ENCODE measurements at regions not wholly inside any gene's neighbourhood (a gene's known extent, or its start where the extent isn't known, plus 50 kb on each side); places are given as distances from the start of the nearest gene placed in this dataset.

- TF ChIP-seq CREB5 (CRISPR knock-in tag; IDR thresholded peaks at IDR 0.05; ENCODE audit: low read depth) (no peak), ZC3H10 (CRISPR knock-in tag; IDR thresholded peaks at IDR 0.05) (no peak), POU6F1 (CRISPR knock-in tag; IDR thresholded peaks at IDR 0.05; ENCODE audit: borderline replicate concordance, low read depth) (no peak), GLIS3 (CRISPR knock-in tag; IDR thresholded peaks at IDR 0.05) (no peak), TCF4 (CRISPR knock-in tag; IDR thresholded peaks at IDR 0.05; ENCODE audit: borderline replicate concordance) (no peak), PPARA (CRISPR knock-in tag; IDR thresholded peaks at IDR 0.05; ENCODE audit: borderline replicate concordance) (no peak), ZFP30 (CRISPR knock-in tag; IDR thresholded peaks at IDR 0.05) (no peak), OSR1 (CRISPR knock-in tag; IDR thresholded peaks at IDR 0.05) (no peak), ZNF565 (CRISPR knock-in tag; conservative IDR thresholded peaks at IDR 0.05; ENCODE audit: low read depth) (no peak), SNAI2 (CRISPR knock-in tag; IDR thresholded peaks at IDR 0.05) (no peak)
Observed at GRCh38 chr2:59853032-59853431, 700.4 kb downstream of the BCL11A start (continued).

DNA sequence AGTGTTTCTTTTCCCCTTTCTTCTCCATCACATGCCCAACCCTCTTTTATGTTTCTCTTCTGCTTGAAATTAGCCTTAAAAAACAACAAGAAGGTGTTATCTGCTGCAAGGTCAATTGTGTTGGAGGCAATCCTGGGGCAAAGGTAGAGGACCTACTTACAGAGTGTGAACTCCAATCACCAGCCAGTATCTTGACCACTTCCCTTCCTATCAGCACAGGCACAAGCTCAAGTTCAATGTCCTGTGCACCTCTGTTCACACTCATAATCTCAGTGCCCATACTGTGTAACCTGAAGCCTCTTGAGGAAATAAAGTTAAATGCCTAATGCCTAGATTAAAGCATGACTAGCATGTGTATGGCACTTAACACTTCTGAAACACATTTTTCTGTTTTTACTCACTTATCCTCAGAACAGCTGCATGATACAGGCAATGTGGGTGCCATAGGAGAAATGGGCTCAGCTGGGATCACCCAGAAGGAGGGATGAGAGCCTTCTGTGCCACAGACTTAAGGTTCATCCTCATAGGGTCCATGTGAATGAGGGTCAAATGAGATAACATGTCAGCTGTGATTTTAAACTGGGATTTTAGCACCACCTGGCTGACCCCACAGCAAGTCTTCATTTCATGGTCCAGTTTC lies 701.5 kb downstream of the BCL11A start:
- ATAC-seq = no peak
- TF ChIP-seq OSR1 (CRISPR knock-in tag; IDR thresholded peaks at IDR 0.05) (no peak), TCF4 (CRISPR knock-in tag; IDR thresholded peaks at IDR 0.05; ENCODE audit: borderline replicate concordance) (no peak)
- TF ChIP-seq, protein P1, sequence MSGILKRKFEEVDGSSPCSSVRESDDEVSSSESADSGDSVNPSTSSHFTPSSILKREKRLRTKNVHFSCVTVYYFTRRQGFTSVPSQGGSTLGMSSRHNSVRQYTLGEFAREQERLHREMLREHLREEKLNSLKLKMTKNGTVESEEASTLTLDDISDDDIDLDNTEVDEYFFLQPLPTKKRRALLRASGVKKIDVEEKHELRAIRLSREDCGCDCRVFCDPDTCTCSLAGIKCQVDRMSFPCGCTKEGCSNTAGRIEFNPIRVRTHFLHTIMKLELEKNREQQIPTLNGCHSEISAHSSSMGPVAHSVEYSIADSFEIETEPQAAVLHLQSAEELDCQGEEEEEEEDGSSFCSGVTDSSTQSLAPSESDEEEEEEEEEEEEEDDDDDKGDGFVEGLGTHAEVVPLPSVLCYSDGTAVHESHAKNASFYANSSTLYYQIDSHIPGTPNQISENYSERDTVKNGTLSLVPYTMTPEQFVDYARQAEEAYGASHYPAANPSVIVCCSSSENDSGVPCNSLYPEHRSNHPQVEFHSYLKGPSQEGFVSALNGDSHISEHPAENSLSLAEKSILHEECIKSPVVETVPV (CRISPR knock-in tag; IDR thresholded peaks at IDR 0.05) = no peak

- TF ChIP-seq TSHZ2 (CRISPR knock-in tag; IDR thresholded peaks at IDR 0.05) (no peak), PPARA (CRISPR knock-in tag; IDR thresholded peaks at IDR 0.05; ENCODE audit: borderline replicate concordance) (no peak), ZC3H10 (CRISPR knock-in tag; IDR thresholded peaks at IDR 0.05) (no peak), TOX (CRISPR knock-in tag; IDR thresholded peaks at IDR 0.05; ENCODE audit: borderline replicate concordance) (no peak), GLIS3 (CRISPR knock-in tag; IDR thresholded peaks at IDR 0.05) (no peak)
- no peak for ATAC-seq
Observed at GRCh38 chr2:59850554-59850953, 702.9 kb downstream of the BCL11A start.

DNA sequence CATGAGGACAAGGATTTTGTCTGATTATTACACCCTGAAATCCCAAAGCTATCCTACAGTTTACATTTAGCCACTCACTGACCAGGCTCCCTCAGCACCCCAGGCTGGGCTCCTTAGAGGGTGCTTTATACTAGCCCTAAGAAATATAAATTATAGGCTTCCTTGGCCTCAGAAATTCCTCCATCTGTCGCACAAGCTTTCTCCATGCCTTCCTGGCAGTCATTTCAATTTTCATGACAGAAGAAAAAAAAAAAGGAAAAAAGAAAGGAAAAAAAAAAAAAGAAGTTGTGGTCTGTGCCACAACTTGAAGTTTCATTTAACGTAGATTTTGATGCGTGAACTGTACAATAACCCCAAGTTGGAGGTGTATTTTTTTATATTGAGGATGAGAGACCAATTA lies 719.5 kb downstream of the BCL11A start:
- ATAC-seq = no peak
- TF ChIP-seq BACH2 (CRISPR knock-in tag; IDR thresholded peaks at IDR 0.05; ENCODE audit: borderline replicate concordance) = no peak
- TF ChIP-seq, protein P1 (CRISPR knock-in tag; IDR thresholded peaks at IDR 0.05) = no peak
- no peak for TF ChIP-seq ZNF8 (CRISPR knock-in tag; IDR thresholded peaks at IDR 0.05)
- TF ChIP-seq CREB5 (CRISPR knock-in tag; IDR thresholded peaks at IDR 0.05; ENCODE audit: low read depth) = no peak
- no peak for TF ChIP-seq ZC3H10 (CRISPR knock-in tag; IDR thresholded peaks at IDR 0.05)
- no peak for TF ChIP-seq TSHZ2 (CRISPR knock-in tag; IDR thresholded peaks at IDR 0.05)
- TF ChIP-seq, protein P2, sequence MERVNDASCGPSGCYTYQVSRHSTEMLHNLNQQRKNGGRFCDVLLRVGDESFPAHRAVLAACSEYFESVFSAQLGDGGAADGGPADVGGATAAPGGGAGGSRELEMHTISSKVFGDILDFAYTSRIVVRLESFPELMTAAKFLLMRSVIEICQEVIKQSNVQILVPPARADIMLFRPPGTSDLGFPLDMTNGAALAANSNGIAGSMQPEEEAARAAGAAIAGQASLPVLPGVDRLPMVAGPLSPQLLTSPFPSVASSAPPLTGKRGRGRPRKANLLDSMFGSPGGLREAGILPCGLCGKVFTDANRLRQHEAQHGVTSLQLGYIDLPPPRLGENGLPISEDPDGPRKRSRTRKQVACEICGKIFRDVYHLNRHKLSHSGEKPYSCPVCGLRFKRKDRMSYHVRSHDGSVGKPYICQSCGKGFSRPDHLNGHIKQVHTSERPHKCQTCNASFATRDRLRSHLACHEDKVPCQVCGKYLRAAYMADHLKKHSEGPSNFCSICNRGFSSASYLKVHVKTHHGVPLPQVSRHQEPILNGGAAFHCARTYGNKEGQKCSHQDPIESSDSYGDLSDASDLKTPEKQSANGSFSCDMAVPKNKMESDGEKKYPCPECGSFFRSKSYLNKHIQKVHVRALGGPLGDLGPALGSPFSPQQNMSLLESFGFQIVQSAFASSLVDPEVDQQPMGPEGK (CRISPR knock-in tag; IDR thresholded peaks at IDR 0.05; ENCODE audit: borderline replicate concordance) = no peak
- no peak for TF ChIP-seq SNAI2 (CRISPR knock-in tag; IDR thresholded peaks at IDR 0.05)
- TF ChIP-seq PPARA (CRISPR knock-in tag; IDR thresholded peaks at IDR 0.05; ENCODE audit: borderline replicate concordance) = no peak
- no peak for TF ChIP-seq TOX (CRISPR knock-in tag; IDR thresholded peaks at IDR 0.05; ENCODE audit: borderline replicate concordance)
